Muscle layer of duodenum (tissue), 2 donors: ENCODE measurements at regions not wholly inside any gene's neighbourhood (a gene's known extent, or its start where the extent isn't known, plus 50 kb on each side); places are given as distances from the start of the nearest gene placed in this dataset.

Source experiments
- H3K27ac ChIP-seq: one replicate; pipeline ENCODE4 v1.7.0; 2013; ENCODE audit warnings: mild to moderate bottlenecking, low read length
- H3K27me3 ChIP-seq: one replicate; pipeline ENCODE4 v1.7.0; 2013; ENCODE audit warnings: low read depth, mild to moderate bottlenecking, control low read depth, low read length
- H3K36me3 ChIP-seq, 2 donors: one replicate each; pipeline ENCODE4 v1.7.0; 2013; ENCODE audit warnings: low read length in 2 of 2, control low read depth in 1 of 2, mild to moderate bottlenecking in 1 of 2; ENCODE audit not compliant: insufficient read depth in 2 of 2, control insufficient read depth in 1 of 2
- H3K4me1 ChIP-seq, 2 donors: one replicate each; pipeline ENCODE4 v1.7.0; 2013; ENCODE audit warnings: low read length in 2 of 2, mild to moderate bottlenecking in 2 of 2, control low read depth in 1 of 2, moderate library complexity in 1 of 2; ENCODE audit not compliant: insufficient read depth in 2 of 2, control insufficient read depth in 1 of 2
- H3K4me3 ChIP-seq, 2 donors: one replicate each; pipeline ENCODE4 v1.7.0; 2013; ENCODE audit warnings: low read length in 2 of 2, low read depth in 1 of 2, mild to moderate bottlenecking in 1 of 2
- H3K9me3 ChIP-seq, 2 donors: one replicate each; pipeline ENCODE4 v1.7.0; 2013; ENCODE audit warnings: low read length in 2 of 2, control low read depth in 1 of 2, mild to moderate bottlenecking in 1 of 2; ENCODE audit not compliant: control insufficient read depth in 1 of 2
- donor health status: healthy.

GRCh38 chr11:45432910-45433309 is 146.8 kb upstream of the SYT13 start:
- Histone ChIP-seq H3K4me1 (no peaks in the 10 kb centered on the region), H3K27me3 (no peaks in the 10 kb centered on the region), H3K27ac (no peak overlapping the region), H3K4me3 (no peak overlapping the region), H3K9me3 (no peaks in the 10 kb centered on the region), H3K36me3 (no peaks in the 10 kb centered on the region)

GRCh38 chr11:45432100-45432499 is 146.0 kb upstream of the SYT13 start:
- Histone ChIP-seq H3K27me3 (no peaks in the 10 kb centered on the region), H3K36me3 (no peaks in the 10 kb centered on the region), H3K27ac (no peak overlapping the region), H3K4me1 (no peaks in the 10 kb centered on the region), H3K4me3 (no peak overlapping the region), H3K9me3 (no peaks in the 10 kb centered on the region)

- H3K27me3 ChIP-seq, result no peaks in the 10 kb centered on the region
Measured at GRCh38 chr11:45431046-45432018, 145.2 kb upstream of the SYT13 start.

GRCh38 chr11:45430361-45430760 is 144.2 kb upstream of the SYT13 start:
- no peaks in the 10 kb centered on the region for H3K36me3 ChIP-seq
- H3K4me3 ChIP-seq, result no peak overlapping the region
- H3K27me3 ChIP-seq, result no peaks in the 10 kb centered on the region
- no peaks in the 10 kb centered on the region for H3K9me3 ChIP-seq
- no peaks in the 10 kb centered on the region for H3K4me1 ChIP-seq
- H3K27ac ChIP-seq, result no peak overlapping the region

More at GRCh38 chr11:45431046-45432018, 145.2 kb upstream of the SYT13 start:
- Histone ChIP-seq H3K4me1 (no peaks in the 10 kb centered on the region), H3K9me3 (no peaks in the 10 kb centered on the region), H3K36me3 (no peaks in the 10 kb centered on the region), H3K27ac (no peak overlapping the region), H3K4me3 (no peak overlapping the region)

GRCh38 chr11:45429719-45430118 is 143.6 kb upstream of the SYT13 start:
- H3K27ac ChIP-seq, result no peak overlapping the region
- no peaks in the 10 kb centered on the region for H3K27me3 ChIP-seq
- no peaks in the 10 kb centered on the region for H3K36me3 ChIP-seq
- no peaks in the 10 kb centered on the region for H3K9me3 ChIP-seq
- no peaks in the 10 kb centered on the region for H3K4me1 ChIP-seq
- H3K4me3 ChIP-seq, result no peak overlapping the region

- no peaks in the 10 kb centered on the region for H3K9me3 ChIP-seq
Measured at GRCh38 chr11:45428541-45429230, 142.5 kb upstream of the SYT13 start.

GRCh38 chr11:45428116-45428515 is 142.0 kb upstream of the SYT13 start:
- H3K27ac ChIP-seq, result no peak overlapping the region
- H3K9me3 ChIP-seq, result no peaks in the 10 kb centered on the region
- no peaks in the 10 kb centered on the region for H3K27me3 ChIP-seq
- no peaks in the 10 kb centered on the region for H3K36me3 ChIP-seq
- H3K4me1 ChIP-seq, result no peaks in the 10 kb centered on the region
- H3K4me3 ChIP-seq, result no peak overlapping the region

More at GRCh38 chr11:45428541-45429230, 142.5 kb upstream of the SYT13 start:
- no peak overlapping the region for H3K4me3 ChIP-seq
- no peak overlapping the region for H3K27ac ChIP-seq
- H3K4me1 ChIP-seq, result no peaks in the 10 kb centered on the region
- no peaks in the 10 kb centered on the region for H3K27me3 ChIP-seq
- H3K36me3 ChIP-seq, result no peaks in the 10 kb centered on the region

- no peaks in the 10 kb centered on the region for H3K4me1 ChIP-seq
- H3K9me3 ChIP-seq, result peaks cover 0 to 1% of the 10 kb centered on the region in 2 donors
- no peak overlapping the region for H3K27ac ChIP-seq
- H3K36me3 ChIP-seq, result no peaks in the 10 kb centered on the region
- H3K4me3 ChIP-seq, result no peak overlapping the region
- H3K27me3 ChIP-seq, result no peaks in the 10 kb centered on the region
Measured at GRCh38 chr11:45424411-45425180, 138.5 kb upstream of the SYT13 start.

- Histone ChIP-seq H3K9me3 (peaks cover 0 to 5% of the 10 kb centered on the region in 2 donors), H3K4me1 (no peaks in the 10 kb centered on the region), H3K27ac (no peak overlapping the region), H3K4me3 (no peak overlapping the region), H3K36me3 (no peaks in the 10 kb centered on the region), H3K27me3 (no peaks in the 10 kb centered on the region)
Measured at GRCh38 chr11:45423475-45424120, 137.5 kb upstream of the SYT13 start.

GRCh38 chr11:45423036-45423435 is 136.9 kb upstream of the SYT13 start:
- no peaks in the 10 kb centered on the region for H3K4me1 ChIP-seq
- no peak overlapping the region for H3K4me3 ChIP-seq
- H3K27me3 ChIP-seq, result no peaks in the 10 kb centered on the region
- no peak overlapping the region for H3K27ac ChIP-seq
- peaks cover 0 to 5% of the 10 kb centered on the region in 2 donors for H3K9me3 ChIP-seq
- no peaks in the 10 kb centered on the region for H3K36me3 ChIP-seq
